ENCODE measurements at regions not wholly inside any gene's neighbourhood (a gene's known extent, or its start where the extent isn't known, plus 50 kb on each side); places are given as distances from the start of the nearest gene placed in this dataset.

- DNase-seq: no peak
These were observed 105.4 kb upstream of the LYZL1 start for GRCh38 chr10:29183301-29183945.

GRCh38 chr10:29184205-29185000, 104.5 kb upstream of the LYZL1 start:
- DNase-seq: no peak

- DNase-seq: no peak
These were observed 103.8 kb upstream of the LYZL1 start for GRCh38 chr10:29185050-29185449.

- no peak for DNase-seq
These were observed 102.6 kb upstream of the LYZL1 start for GRCh38 chr10:29186221-29186620.

- no peak for DNase-seq
These were observed 99.6 kb upstream of the LYZL1 start for GRCh38 chr10:29189256-29189655.

- DNase-seq: peak; percentile 5
These were observed 97.2 kb upstream of the LYZL1 start for GRCh38 chr10:29191674-29192073.

GRCh38 chr10:29199339-29199738, 89.5 kb upstream of the LYZL1 start:
- DNase-seq: no peak

- DNase-seq: no peak
These were observed 88.8 kb upstream of the LYZL1 start for GRCh38 chr10:29199941-29200679.

- no peak for DNase-seq
These were observed 86.4 kb upstream of the LYZL1 start for GRCh38 chr10:29202386-29202940.

- no peak for DNase-seq
These were observed 85.4 kb upstream of the LYZL1 start for GRCh38 chr10:29203432-29203831.

GRCh38 chr10:29204070-29204800, 84.6 kb upstream of the LYZL1 start:
- no peak for DNase-seq

GRCh38 chr10:29205787-29206186, 83.1 kb upstream of the LYZL1 start:
- no peak for DNase-seq

GRCh38 chr10:29208845-29209244, 80.0 kb upstream of the LYZL1 start:
- DNase-seq: no peak

GRCh38 chr10:29209830-29210229, 79.0 kb upstream of the LYZL1 start:
- no peak for DNase-seq

GRCh38 chr10:29210266-29210868, 78.5 kb upstream of the LYZL1 start:
- DNase-seq: no peak

- DNase-seq: no peak
These were observed 76.3 kb upstream of the LYZL1 start for GRCh38 chr10:29212597-29212996.

GRCh38 chr10:29214551-29214950, 74.3 kb upstream of the LYZL1 start:
- no peak for DNase-seq

- DNase-seq: no peak
These were observed 71.6 kb upstream of the LYZL1 start for GRCh38 chr10:29217292-29217738.

GRCh38 chr10:29223326-29223725, 65.5 kb upstream of the LYZL1 start:
- no peak for DNase-seq

- no peak for DNase-seq
These were observed 64.2 kb upstream of the LYZL1 start for GRCh38 chr10:29224631-29225030.

GRCh38 chr10:29227201-29227600, 61.7 kb upstream of the LYZL1 start:
- no peak for DNase-seq

- DNase-seq: no peak
These were observed 60.3 kb upstream of the LYZL1 start for GRCh38 chr10:29228562-29228961.
